ENCODE measurements at regions not wholly inside any gene's neighbourhood (a gene's known extent, or its start where the extent isn't known, plus 50 kb on each side); places are given as distances from the start of the nearest gene placed in this dataset.

DNA sequence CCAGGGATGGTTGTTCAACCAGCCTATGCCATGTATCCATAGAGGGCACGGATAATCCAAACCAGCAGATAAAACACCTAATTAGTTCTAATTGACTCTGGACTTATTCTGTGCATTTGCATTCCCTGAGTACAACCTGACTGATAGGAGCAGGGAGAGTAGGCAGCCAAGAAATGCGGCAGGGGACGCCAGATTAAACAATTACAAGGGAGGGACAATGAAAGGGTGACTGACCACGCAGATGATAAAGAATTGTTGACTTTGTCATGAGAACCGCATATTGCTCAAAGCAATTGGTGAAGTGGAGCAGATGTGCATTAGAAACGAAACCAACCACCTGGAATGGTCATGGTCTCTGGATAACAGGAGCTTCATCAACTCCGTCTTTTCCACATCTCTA lies 369.1 kb upstream of the FRG2C start (continued):
- TF ChIP-seq, protein P1, sequence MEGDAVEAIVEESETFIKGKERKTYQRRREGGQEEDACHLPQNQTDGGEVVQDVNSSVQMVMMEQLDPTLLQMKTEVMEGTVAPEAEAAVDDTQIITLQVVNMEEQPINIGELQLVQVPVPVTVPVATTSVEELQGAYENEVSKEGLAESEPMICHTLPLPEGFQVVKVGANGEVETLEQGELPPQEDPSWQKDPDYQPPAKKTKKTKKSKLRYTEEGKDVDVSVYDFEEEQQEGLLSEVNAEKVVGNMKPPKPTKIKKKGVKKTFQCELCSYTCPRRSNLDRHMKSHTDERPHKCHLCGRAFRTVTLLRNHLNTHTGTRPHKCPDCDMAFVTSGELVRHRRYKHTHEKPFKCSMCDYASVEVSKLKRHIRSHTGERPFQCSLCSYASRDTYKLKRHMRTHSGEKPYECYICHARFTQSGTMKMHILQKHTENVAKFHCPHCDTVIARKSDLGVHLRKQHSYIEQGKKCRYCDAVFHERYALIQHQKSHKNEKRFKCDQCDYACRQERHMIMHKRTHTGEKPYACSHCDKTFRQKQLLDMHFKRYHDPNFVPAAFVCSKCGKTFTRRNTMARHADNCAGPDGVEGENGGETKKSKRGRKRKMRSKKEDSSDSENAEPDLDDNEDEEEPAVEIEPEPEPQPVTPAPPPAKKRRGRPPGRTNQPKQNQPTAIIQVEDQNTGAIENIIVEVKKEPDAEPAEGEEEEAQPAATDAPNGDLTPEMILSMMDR (IDR thresholded peaks at IDR 0.05 in 2 of 3, conservative IDR thresholded peaks at IDR 0.05 in 1 of 3; ENCODE audit: borderline replicate concordance in 1 of 3, insufficient read depth in 1 of 3, low read depth in 2 of 3, low read length in 2 of 3) = no peak
- TF ChIP-seq FOSL1 (IDR thresholded peaks at IDR 0.05; ENCODE audit: low read depth) = no peak
- no peak for TF ChIP-seq CBX3 (IDR thresholded peaks at IDR 0.05; ENCODE audit: low read depth)
- no peak for TF ChIP-seq CEBPB (IDR thresholded peaks at IDR 0.05; ENCODE audit: low read depth)
- no peak for TF ChIP-seq RAD21 (IDR thresholded peaks at IDR 0.05; ENCODE audit: low read depth)
- no peak for TF ChIP-seq ATF3 (IDR thresholded peaks at IDR 0.05)

- H2AFZ ChIP-seq (ENCODE audit: low read depth, low read length, poor library complexity, severe bottlenecking) = no peak overlapping the region
- CTCF ChIA-PET = no interaction called here
- H3K9me3 ChIP-seq (ENCODE audit: control insufficient read depth in 1 of 2, insufficient read depth in 1 of 2, low read depth in 1 of 2, low read length in 2 of 2) = no peaks in the 10 kb centered on the region
- no TSS peak for BruUV-seq (replicated peaks)
- no peaks in the 10 kb centered on the region for H4K20me1 ChIP-seq (ENCODE audit: insufficient read depth)
- DNase-seq (ENCODE audit: low read depth, low spot score) = no peak
- 0 out of 2 replicates have a peak, but pooled peaks cover 3% of the 10 kb centered on the region for H3K27me3 ChIP-seq (ENCODE audit: insufficient read depth, low read length)
- no peaks in the 10 kb centered on the region for H3K9me2 ChIP-seq (ENCODE audit: insufficient read depth)
- H3K27ac ChIP-seq (ENCODE audit: low read depth, low read length) = no peak overlapping the region
- intact Hi-C loops (cut with micrococcal nuclease) = no loop called here
- no peak overlapping the region for H3K4me2 ChIP-seq (ENCODE audit: low read length)
- no peaks in the 10 kb centered on the region for H3K79me2 ChIP-seq (ENCODE audit: insufficient read depth, low read length)
- no peaks in the 10 kb centered on the region for H3K36me3 ChIP-seq (ENCODE audit: control insufficient read depth in 1 of 2, insufficient read depth in 2 of 2, low read length in 2 of 2)
- no peak overlapping the region for H3K4me3 ChIP-seq (replicated peaks in 1 of 2; ENCODE audit: low read depth in 1 of 2, low read length in 2 of 2)
- no peak for TF ChIP-seq SP1 (IDR thresholded peaks at IDR 0.05; ENCODE audit: low read depth)
- TF ChIP-seq EZH2 (IDR thresholded peaks at IDR 0.05) = no peak
- no peak for TF ChIP-seq REST (IDR thresholded peaks at IDR 0.05; ENCODE audit: low read depth)
- TF ChIP-seq SIN3A (IDR thresholded peaks at IDR 0.05; ENCODE audit: low read depth) = no peak
- TF ChIP-seq ZFX (IDR thresholded peaks at IDR 0.05) = no peak
- H3K4me1 ChIP-seq (ENCODE audit: control insufficient read depth in 1 of 2, insufficient read depth in 2 of 2, low read length in 2 of 2) = no peaks in the 10 kb centered on the region
- H3K9ac ChIP-seq (ENCODE audit: low read length) = no peak overlapping the region
- ATAC-seq = no peak
- POLR2A ChIA-PET = no interaction called here
- RAD21 ChIA-PET (ENCODE audit: low non-redundant PET in 1 of 2, low total read pairs in 2 of 2, uncharacterized antibody in 2 of 2, unreplicated experiment in 2 of 2) = no interaction called here
Observed at GRCh38 chr3:75296858-75297257, 367.3 kb upstream of the FRG2C start.

Measured in HCT116 (cell line).